ENCODE measurements at regions not wholly inside any gene's neighbourhood (a gene's known extent, or its start where the extent isn't known, plus 50 kb on each side); places are given as distances from the start of the nearest gene placed in this dataset.
"Not testable (repeated sequence)": the region's sequence is repeated elsewhere in the genome, so short reads cannot be mapped to it uniquely, and the experiment has no call there.

- ChIA-PET CTCF (ENCODE audit: unreplicated experiment) (no interaction called here), POLR2A (no interaction called here)
- no peak overlapping the region for H3K4me3 ChIP-seq (ENCODE audit: low read depth, low read length, poor library complexity, severe bottlenecking)
- H4K20me1 ChIP-seq (ENCODE audit: insufficient read depth, low read length): no peaks in the 10 kb centered on the region
- TF ChIP-seq EZH2phosphoT487 (IDR thresholded peaks at IDR 0.05; ENCODE audit: borderline replicate concordance, low read depth, low read length): no peak
- TF ChIP-seq CTCF (conservative IDR thresholded peaks at IDR 0.05; ENCODE audit: low read length): no peak
- intact Hi-C loops (cut with micrococcal nuclease; ENCODE audit: unreplicated experiment): no loop called here
- DNase-seq (ENCODE audit: low spot score): no peak
- no TSS peak for BruUV-seq (replicated peaks)
- H3K4me2 ChIP-seq (ENCODE audit: low read length): no peak overlapping the region
- H3K4me1 ChIP-seq (ENCODE audit: insufficient read depth, low read length, poor library complexity, severe bottlenecking): no peaks in the 10 kb centered on the region
- H3K79me2 ChIP-seq (ENCODE audit: insufficient read depth, low read depth, low read length): no peaks in the 10 kb centered on the region
- no peaks in the 10 kb centered on the region for H3K9me2 ChIP-seq (ENCODE audit: insufficient read depth, low read length)
- no peak overlapping the region for H2AFZ ChIP-seq (ENCODE audit: low read length)
- H3K27ac ChIP-seq (ENCODE audit: low read depth, low read length, poor library complexity, severe bottlenecking): no peak overlapping the region
- no peaks in the 10 kb centered on the region for H3K36me3 ChIP-seq (ENCODE audit: insufficient read depth, low read length)
- H3K9me3 ChIP-seq (ENCODE audit: low read length): no peaks in the 10 kb centered on the region
Measured at GRCh38 chr10:42991442-42992098, 85.3 kb upstream of the RET start.

GRCh38 chr10:42992156-42992956 lies 84.5 kb upstream of the RET start:
- H3K36me3 ChIP-seq (ENCODE audit: insufficient read depth, low read length): no peaks in the 10 kb centered on the region
- BruUV-seq (replicated peaks): no TSS peak
- ChIA-PET POLR2A (no interaction called here), CTCF (ENCODE audit: unreplicated experiment) (no interaction called here)
- no peak overlapping the region for H3K27ac ChIP-seq (ENCODE audit: low read depth, low read length, poor library complexity, severe bottlenecking)
- no peaks in the 10 kb centered on the region for H3K9me2 ChIP-seq (ENCODE audit: insufficient read depth, low read length)
- no peak for DNase-seq (ENCODE audit: low spot score)
- H3K9me3 ChIP-seq (ENCODE audit: low read length): no peaks in the 10 kb centered on the region
- no peak overlapping the region for H3K4me2 ChIP-seq (ENCODE audit: low read length)
- intact Hi-C loops (cut with micrococcal nuclease; ENCODE audit: unreplicated experiment): no loop called here
- TF ChIP-seq EZH2phosphoT487 (IDR thresholded peaks at IDR 0.05; ENCODE audit: borderline replicate concordance, low read depth, low read length) (no peak), CTCF (conservative IDR thresholded peaks at IDR 0.05; ENCODE audit: low read length) (no peak)
- H3K4me1 ChIP-seq (ENCODE audit: insufficient read depth, low read length, poor library complexity, severe bottlenecking): no peaks in the 10 kb centered on the region
- H3K4me3 ChIP-seq (ENCODE audit: low read depth, low read length, poor library complexity, severe bottlenecking): no peak overlapping the region
- H4K20me1 ChIP-seq (ENCODE audit: insufficient read depth, low read length): no peaks in the 10 kb centered on the region
- no peaks in the 10 kb centered on the region for H3K79me2 ChIP-seq (ENCODE audit: insufficient read depth, low read depth, low read length)
- H2AFZ ChIP-seq (ENCODE audit: low read length): no peak overlapping the region

- Histone ChIP-seq H3K9me3 (ENCODE audit: low read length) (no peaks in the 10 kb centered on the region), H2AFZ (ENCODE audit: low read length) (no peak overlapping the region), H3K36me3 (ENCODE audit: insufficient read depth, low read length) (no peaks in the 10 kb centered on the region), H3K4me3 (ENCODE audit: low read depth, low read length, poor library complexity, severe bottlenecking) (no peak overlapping the region), H3K4me2 (ENCODE audit: low read length) (no peak overlapping the region), H3K27ac (ENCODE audit: low read depth, low read length, poor library complexity, severe bottlenecking) (no peak overlapping the region), H3K79me2 (ENCODE audit: insufficient read depth, low read depth, low read length) (no peaks in the 10 kb centered on the region), H3K9me2 (ENCODE audit: insufficient read depth, low read length) (no peaks in the 10 kb centered on the region), H4K20me1 (ENCODE audit: insufficient read depth, low read length) (no peaks in the 10 kb centered on the region), H3K4me1 (ENCODE audit: insufficient read depth, low read length, poor library complexity, severe bottlenecking) (no peaks in the 10 kb centered on the region)
- no peak for TF ChIP-seq EZH2phosphoT487 (IDR thresholded peaks at IDR 0.05; ENCODE audit: borderline replicate concordance, low read depth, low read length)
- TF ChIP-seq CTCF (conservative IDR thresholded peaks at IDR 0.05; ENCODE audit: low read length): no peak
- intact Hi-C loops (cut with micrococcal nuclease; ENCODE audit: unreplicated experiment): no loop called here
- CTCF ChIA-PET (ENCODE audit: unreplicated experiment): no interaction called here
- POLR2A ChIA-PET: interaction anchor here (0.6 kb wide), 1 partner anchor 305 kb away, joined by 4 read pairs; no protein-coding TSS in a partner anchor
- BruUV-seq (replicated peaks): no TSS peak
- no peak for DNase-seq (ENCODE audit: low spot score)
Measured at GRCh38 chr10:42992957-42993390, 83.9 kb upstream of the RET start.

GRCh38 chr10:42994909-42995308 lies 82.0 kb upstream of the RET start:
- intact Hi-C loops (cut with micrococcal nuclease; ENCODE audit: unreplicated experiment); H3K4me2 ChIP-seq (ENCODE audit: low read length); H3K79me2 ChIP-seq (ENCODE audit: insufficient read depth, low read depth, low read length); H2AFZ ChIP-seq (ENCODE audit: low read length); BruUV-seq (replicated peaks); CTCF ChIA-PET (ENCODE audit: unreplicated experiment); H3K27ac ChIP-seq (ENCODE audit: low read depth, low read length, poor library complexity, severe bottlenecking); H3K9me3 ChIP-seq (ENCODE audit: low read length); DNase-seq (ENCODE audit: low spot score); H3K36me3 ChIP-seq (ENCODE audit: insufficient read depth, low read length); H4K20me1 ChIP-seq (ENCODE audit: insufficient read depth, low read length); POLR2A ChIA-PET; H3K4me3 ChIP-seq (ENCODE audit: low read depth, low read length, poor library complexity, severe bottlenecking); H3K9me2 ChIP-seq (ENCODE audit: insufficient read depth, low read length); H3K4me1 ChIP-seq (ENCODE audit: insufficient read depth, low read length, poor library complexity, severe bottlenecking): not testable (repeated sequence)

All from OCI-LY7 (cell line).